SK-N-SH treated with all-trans-retinoic acid at 6 μM for 48 hours (cell line): ENCODE measurements at regions not wholly inside any gene's neighbourhood (a gene's known extent, or its start where the extent isn't known, plus 50 kb on each side); places are given as distances from the start of the nearest gene placed in this dataset.

Source experiments
- ARNTL ChIP-seq: fragments of 450-650 bp; formaldehyde crosslinking; IDR thresholded peaks from 2 replicates; pipeline ENCODE4 v1.5.0; 2020; ENCODE audit warnings: low read depth, mild to moderate bottlenecking, moderate library complexity, borderline replicate concordance
- BACH2 ChIP-seq: fragments of 250-450 bp; sonication (Bioruptor Pico); IDR thresholded peaks from 2 replicates; pipeline ENCODE4 v1.9.0; 2021; ENCODE audit warnings: mild to moderate bottlenecking, borderline replicate concordance
- CSDC2 ChIP-seq: fragments of 250-450 bp; sonication (Bioruptor Pico); IDR thresholded peaks from 2 replicates; pipeline ENCODE4 v1.5.0; 2020; ENCODE audit warnings: mild to moderate bottlenecking, moderate library complexity
- OSR1 ChIP-seq: fragments of 250-450 bp; sonication (Bioruptor Pico); IDR thresholded peaks from 2 replicates; pipeline ENCODE4 v1.8.0; 2022; ENCODE audit warnings: moderate library complexity, mild to moderate bottlenecking, inconsistent platforms
- RARB ChIP-seq: fragments of 250-450 bp; sonication (Bioruptor Pico); IDR thresholded peaks from 2 replicates; pipeline ENCODE4 v1.8.0; 2021; ENCODE audit warnings: mild to moderate bottlenecking, moderate library complexity
- ZFP3 ChIP-seq: fragments of 250-450 bp; sonication (Bioruptor Pico); IDR thresholded peaks from 2 replicates; pipeline ENCODE4 v1.5.0; 2020; ENCODE audit warnings: mild to moderate bottlenecking, moderate library complexity
- ZFP30 ChIP-seq: fragments of 450-650 bp; formaldehyde crosslinking; IDR thresholded peaks from 2 replicates; pipeline ENCODE4 v1.5.0; 2022; ENCODE audit warnings: mild to moderate bottlenecking, moderate library complexity
- ZNF565 ChIP-seq: fragments of 450-650 bp; formaldehyde crosslinking; conservative IDR thresholded peaks from 2 replicates; pipeline ENCODE4 v1.5.0; 2020; ENCODE audit warnings: low read depth, mild to moderate bottlenecking, moderate library complexity
- ZNF8 ChIP-seq: fragments of 450-650 bp; formaldehyde crosslinking; IDR thresholded peaks from 2 replicates; pipeline ENCODE4 v1.5.0; 2020; ENCODE audit warnings: mild to moderate bottlenecking, moderate library complexity
- TF ChIP-seq, protein P1 (sequence below): fragments of 250-450 bp; sonication (Bioruptor Pico); IDR thresholded peaks from 2 replicates; pipeline ENCODE4 v1.8.0; 2020; ENCODE audit warnings: mild to moderate bottlenecking, moderate library complexity, borderline replicate concordance
- TF ChIP-seq, protein P2 (sequence below): fragments of 250-450 bp; sonication (Bioruptor Pico); IDR thresholded peaks from 2 replicates; pipeline ENCODE4 v1.5.1; 2021; ENCODE audit warnings: mild to moderate bottlenecking, moderate library complexity

DNA sequence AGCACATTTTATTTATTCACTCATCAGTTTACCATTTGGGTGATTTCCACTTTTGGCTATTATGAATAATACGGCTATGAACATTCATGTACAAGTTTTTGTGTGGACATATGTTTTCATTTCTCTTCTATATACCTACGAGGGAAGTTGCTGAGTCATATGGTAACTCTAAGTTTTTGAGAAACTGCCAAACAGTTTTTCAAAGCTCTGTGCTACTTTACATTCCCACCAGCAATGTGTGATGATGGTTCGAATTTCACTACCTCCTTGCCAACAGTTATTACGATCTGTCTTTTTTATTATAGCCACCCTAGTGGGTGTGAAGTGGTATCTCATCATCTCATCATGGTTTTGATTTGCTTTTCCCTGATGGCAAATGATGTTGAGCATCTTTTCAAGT, 63.7 kb upstream of the MRTFB start:
- TF ChIP-seq ZNF565 (CRISPR knock-in tag): no peak
- no peak for TF ChIP-seq RARB (CRISPR knock-in tag)
- no peak for TF ChIP-seq OSR1 (CRISPR knock-in tag)
- no peak for TF ChIP-seq BACH2 (CRISPR knock-in tag)
- TF ChIP-seq, protein P1, sequence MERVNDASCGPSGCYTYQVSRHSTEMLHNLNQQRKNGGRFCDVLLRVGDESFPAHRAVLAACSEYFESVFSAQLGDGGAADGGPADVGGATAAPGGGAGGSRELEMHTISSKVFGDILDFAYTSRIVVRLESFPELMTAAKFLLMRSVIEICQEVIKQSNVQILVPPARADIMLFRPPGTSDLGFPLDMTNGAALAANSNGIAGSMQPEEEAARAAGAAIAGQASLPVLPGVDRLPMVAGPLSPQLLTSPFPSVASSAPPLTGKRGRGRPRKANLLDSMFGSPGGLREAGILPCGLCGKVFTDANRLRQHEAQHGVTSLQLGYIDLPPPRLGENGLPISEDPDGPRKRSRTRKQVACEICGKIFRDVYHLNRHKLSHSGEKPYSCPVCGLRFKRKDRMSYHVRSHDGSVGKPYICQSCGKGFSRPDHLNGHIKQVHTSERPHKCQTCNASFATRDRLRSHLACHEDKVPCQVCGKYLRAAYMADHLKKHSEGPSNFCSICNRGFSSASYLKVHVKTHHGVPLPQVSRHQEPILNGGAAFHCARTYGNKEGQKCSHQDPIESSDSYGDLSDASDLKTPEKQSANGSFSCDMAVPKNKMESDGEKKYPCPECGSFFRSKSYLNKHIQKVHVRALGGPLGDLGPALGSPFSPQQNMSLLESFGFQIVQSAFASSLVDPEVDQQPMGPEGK (CRISPR knock-in tag): no peak
- TF ChIP-seq, protein P2, sequence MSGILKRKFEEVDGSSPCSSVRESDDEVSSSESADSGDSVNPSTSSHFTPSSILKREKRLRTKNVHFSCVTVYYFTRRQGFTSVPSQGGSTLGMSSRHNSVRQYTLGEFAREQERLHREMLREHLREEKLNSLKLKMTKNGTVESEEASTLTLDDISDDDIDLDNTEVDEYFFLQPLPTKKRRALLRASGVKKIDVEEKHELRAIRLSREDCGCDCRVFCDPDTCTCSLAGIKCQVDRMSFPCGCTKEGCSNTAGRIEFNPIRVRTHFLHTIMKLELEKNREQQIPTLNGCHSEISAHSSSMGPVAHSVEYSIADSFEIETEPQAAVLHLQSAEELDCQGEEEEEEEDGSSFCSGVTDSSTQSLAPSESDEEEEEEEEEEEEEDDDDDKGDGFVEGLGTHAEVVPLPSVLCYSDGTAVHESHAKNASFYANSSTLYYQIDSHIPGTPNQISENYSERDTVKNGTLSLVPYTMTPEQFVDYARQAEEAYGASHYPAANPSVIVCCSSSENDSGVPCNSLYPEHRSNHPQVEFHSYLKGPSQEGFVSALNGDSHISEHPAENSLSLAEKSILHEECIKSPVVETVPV (CRISPR knock-in tag): no peak
- no peak for TF ChIP-seq ARNTL (CRISPR knock-in tag)
- TF ChIP-seq ZNF8 (CRISPR knock-in tag): no peak
- TF ChIP-seq CSDC2 (CRISPR knock-in tag): no peak
- no peak for TF ChIP-seq ZFP3
- no peak for TF ChIP-seq ZFP30 (CRISPR knock-in tag)
